Retinal pigment epithelial cell (primary cell): ENCODE measurements at regions not wholly inside any gene's neighbourhood (a gene's known extent, or its start where the extent isn't known, plus 50 kb on each side); places are given as distances from the start of the nearest gene placed in this dataset.
"Not testable (repeated sequence)": the region's sequence is repeated elsewhere in the genome, so short reads cannot be mapped to it uniquely, and the experiment has no call there.

Experiments used
- DNase-seq: peaks from one replicate; pipeline ENCODE4 v3.0.0-alpha.2; 2010; ENCODE audit warnings: low read depth
- H3K4me3 ChIP-seq: 2 replicates; pipeline ENCODE4 v1.5.1; 2011; ENCODE audit warnings: mild to moderate bottlenecking, low read length, control low read depth, moderate library complexity
- TF ChIP-seq, protein P1 (sequence below): conservative IDR thresholded peaks from 2 replicates; pipeline ENCODE4 v1.5.1; 2011; ENCODE audit warnings: low read depth, low read length, control low read depth, inconsistent platforms

DNA sequence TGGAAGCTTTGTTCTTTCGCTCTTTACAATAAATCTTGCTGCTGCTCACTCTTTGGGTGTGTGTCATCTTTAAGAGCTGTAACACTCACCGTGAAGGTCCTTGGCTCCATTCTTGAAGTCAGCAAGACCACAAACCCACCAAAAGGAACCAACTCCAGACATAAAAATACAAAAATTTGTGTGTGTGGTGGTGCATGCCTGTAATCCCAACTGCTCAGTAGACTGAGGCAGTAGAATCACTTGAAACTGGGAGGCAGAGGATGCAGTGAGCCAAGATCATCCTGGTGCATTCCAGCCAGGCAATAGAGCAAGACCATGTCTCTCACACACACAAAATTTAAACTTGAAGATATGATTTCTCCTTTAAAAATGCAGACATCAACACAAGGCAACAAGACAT, 1431.7 kb upstream of the B3GALT2 start:
- TF ChIP-seq, protein P1, sequence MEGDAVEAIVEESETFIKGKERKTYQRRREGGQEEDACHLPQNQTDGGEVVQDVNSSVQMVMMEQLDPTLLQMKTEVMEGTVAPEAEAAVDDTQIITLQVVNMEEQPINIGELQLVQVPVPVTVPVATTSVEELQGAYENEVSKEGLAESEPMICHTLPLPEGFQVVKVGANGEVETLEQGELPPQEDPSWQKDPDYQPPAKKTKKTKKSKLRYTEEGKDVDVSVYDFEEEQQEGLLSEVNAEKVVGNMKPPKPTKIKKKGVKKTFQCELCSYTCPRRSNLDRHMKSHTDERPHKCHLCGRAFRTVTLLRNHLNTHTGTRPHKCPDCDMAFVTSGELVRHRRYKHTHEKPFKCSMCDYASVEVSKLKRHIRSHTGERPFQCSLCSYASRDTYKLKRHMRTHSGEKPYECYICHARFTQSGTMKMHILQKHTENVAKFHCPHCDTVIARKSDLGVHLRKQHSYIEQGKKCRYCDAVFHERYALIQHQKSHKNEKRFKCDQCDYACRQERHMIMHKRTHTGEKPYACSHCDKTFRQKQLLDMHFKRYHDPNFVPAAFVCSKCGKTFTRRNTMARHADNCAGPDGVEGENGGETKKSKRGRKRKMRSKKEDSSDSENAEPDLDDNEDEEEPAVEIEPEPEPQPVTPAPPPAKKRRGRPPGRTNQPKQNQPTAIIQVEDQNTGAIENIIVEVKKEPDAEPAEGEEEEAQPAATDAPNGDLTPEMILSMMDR = no peak
- DNase-seq = no peak
- H3K4me3 ChIP-seq = no peak overlapping the region

DNA sequence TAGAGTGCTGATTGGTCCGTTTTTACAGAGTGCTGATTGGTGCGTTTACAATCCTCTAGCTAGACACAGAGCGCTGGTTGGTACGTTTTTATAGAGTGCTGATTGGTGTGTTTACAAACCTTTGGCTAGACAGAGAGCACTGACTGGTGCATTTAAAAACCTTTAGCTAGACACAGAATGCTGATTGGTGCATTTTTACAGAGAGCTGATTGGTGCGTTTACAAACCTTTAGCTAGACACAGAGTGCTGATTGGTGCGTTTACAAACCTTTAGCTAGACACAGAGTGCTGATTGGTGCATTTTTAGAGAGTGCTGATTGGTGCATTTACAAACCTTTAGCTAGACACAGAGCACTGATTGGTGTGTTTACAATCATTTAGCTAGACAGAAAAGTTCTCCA, 1430.9 kb upstream of the B3GALT2 start:
- not testable (repeated sequence) for H3K4me3 ChIP-seq, DNase-seq

DNA sequence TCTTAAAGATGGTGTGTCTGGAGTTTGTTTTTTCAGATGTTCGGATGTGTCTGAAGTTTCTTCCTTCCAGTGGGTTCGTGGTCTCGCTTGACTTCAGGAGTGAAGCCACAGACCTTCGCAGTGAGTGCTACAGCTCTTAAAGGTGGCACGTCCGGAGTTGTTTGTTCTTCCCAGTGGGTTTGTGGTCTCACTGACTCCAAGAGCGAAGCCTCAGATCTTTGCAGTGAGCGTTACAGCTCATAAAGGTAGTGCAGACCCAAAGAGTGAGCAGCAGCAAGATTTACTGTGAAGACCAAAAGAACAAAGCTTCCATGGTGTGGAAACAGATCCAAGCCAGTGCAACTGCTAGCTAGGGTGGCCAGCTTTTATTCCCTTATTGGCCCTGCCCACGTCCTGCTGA, 1430.4 kb upstream of the B3GALT2 start:
- TF ChIP-seq, protein P1 = no peak
- no peak for DNase-seq
- no peak overlapping the region for H3K4me3 ChIP-seq

DNA sequence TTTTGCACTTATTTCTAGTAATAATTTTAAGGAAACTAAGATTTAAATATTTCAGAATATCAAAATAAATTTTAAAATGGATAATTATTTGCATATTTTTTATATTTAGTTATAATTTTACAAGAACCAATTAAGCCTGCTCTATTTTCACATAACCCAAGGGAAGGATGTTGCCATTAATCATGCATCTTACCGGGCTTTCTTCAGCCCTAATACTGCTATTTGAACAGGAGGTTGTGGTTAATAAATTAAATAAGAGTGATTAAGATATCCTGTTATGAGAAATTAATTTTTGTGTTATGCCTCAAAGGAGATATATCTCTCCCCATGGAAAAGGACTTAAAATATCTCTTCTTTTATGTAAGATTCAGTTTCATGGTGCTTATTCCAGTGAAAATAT, 1415.8 kb upstream of the B3GALT2 start:
- TF ChIP-seq, protein P1 = no peak
- DNase-seq = no peak
- no peak overlapping the region for H3K4me3 ChIP-seq

DNA sequence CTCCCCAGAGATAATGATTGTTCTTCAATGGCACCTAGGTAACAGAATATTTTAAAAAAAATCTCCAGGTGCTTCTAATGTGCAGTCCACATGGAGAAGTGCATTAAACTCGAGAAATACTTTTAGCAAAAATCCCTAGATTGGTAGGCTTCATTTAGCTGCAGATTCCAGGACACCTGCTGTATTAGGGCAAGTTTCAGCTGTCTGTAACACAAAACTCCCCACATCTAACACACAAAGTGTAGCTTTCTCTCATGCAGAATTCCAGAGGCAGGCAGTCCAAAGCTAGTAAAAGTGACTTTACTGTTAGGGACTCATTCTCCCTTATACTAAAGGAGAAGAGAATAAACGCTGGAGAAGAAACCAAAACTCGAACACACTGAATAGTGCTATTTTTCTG, 1414.3 kb upstream of the B3GALT2 start:
- no peak for DNase-seq
- no peak overlapping the region for H3K4me3 ChIP-seq
- TF ChIP-seq, protein P1 = no peak

DNA sequence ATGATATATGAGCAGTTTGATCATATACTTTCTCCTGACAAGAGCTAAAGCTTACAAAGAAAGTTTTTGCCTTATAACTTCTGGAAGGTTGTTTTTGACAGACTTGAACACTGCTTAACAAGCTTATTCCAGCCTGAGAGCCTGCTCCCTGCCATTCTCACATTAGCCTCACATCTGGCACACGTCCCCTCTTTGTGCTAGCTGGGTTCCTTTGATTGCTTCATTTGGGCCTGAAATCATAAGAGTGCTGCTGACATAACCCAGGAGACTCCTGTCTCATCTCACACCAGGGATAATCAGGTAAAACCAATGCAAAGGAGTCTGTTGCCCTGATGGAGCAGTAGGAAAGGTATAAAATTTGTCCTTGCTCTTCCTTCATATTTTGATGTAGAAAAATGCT, 1411.7 kb upstream of the B3GALT2 start:
- DNase-seq = no peak
- no peak overlapping the region for H3K4me3 ChIP-seq
- TF ChIP-seq, protein P1 = no peak

DNA sequence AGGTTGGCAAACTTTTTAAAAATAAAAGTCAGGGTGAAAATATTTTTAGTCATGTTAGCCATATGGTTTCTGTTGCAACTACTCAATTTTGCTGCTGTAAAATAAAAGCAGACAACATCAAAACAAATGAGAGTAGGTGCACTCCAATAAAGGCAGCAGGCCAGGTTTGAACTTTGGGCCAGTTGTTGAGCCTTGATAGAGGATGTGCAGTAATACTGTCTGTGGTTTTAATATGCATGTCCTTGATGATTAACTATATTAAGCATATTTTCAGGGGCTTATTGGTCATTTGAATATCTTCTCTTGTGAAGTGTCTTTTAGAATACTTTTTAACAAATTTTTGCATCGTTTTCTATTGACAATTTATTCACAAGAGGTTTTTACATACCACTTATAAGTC, 1399.9 kb upstream of the B3GALT2 start:
- no peak for DNase-seq
- H3K4me3 ChIP-seq = no peak overlapping the region
- TF ChIP-seq, protein P1 = no peak

DNA sequence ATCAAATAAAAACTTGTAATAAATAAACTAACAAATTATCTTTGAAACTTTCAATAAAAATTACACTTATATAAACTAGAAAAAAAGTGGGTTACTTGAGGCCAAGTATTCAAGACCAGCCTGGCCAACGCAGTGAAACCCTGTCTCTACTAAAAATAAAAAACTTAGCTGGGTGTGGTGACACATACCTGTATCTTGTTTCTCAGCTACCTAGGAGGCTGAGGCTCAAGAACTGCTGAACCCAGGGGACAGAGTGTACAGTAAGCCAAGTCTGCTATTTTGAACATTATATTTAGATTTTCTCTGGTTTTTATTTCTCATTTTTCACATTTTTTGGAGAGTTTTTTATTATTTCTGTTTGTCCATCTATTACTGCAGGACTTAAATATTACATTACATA, 1397.6 kb upstream of the B3GALT2 start:
- TF ChIP-seq, protein P1 = no peak
- H3K4me3 ChIP-seq = no peak overlapping the region
- DNase-seq = no peak
